GM19467 (cell line): ENCODE measurements at regions not wholly inside any gene's neighbourhood (a gene's known extent, or its start where the extent isn't known, plus 50 kb on each side); places are given as distances from the start of the nearest gene placed in this dataset.
A peak's percentile ranks its signal among the peaks of the same experiment; 100 is the strongest.
"Not testable (repeated sequence)": the region's sequence is repeated elsewhere in the genome, so short reads cannot be mapped to it uniquely, and the experiment has no call there.

Experiments used
- ATAC-seq: cut with Tn5 transposase; IDR thresholded peaks from one replicate; pipeline ENCODE4 v1.9.1; 2021; ENCODE audit warnings: mild to moderate bottlenecking, moderate library complexity; ENCODE audit not compliant: unreplicated experiment

GRCh38 chr1:187689129-187689528 is 860.4 kb downstream of the PLA2G4A start:
- no peak for ATAC-seq

DNA sequence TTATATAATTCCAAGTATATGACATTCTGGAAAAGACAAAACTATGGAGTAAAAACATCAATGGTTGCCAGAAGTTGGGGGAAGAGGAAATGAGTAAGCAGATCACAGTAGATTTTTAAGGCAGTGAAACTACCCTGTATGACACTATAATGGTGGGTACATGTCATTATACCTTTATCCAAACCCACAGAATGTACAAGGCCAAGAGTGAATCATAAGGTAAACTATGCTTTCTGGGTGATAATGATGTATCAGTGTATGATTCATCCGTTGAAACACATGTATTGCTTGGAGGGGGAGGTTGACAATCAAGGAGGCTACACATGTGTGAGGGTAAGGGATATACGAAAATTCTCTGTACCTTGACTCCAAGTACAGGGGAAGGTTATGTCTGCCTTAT is 862.7 kb downstream of the PLA2G4A start:
- ATAC-seq: no peak

DNA sequence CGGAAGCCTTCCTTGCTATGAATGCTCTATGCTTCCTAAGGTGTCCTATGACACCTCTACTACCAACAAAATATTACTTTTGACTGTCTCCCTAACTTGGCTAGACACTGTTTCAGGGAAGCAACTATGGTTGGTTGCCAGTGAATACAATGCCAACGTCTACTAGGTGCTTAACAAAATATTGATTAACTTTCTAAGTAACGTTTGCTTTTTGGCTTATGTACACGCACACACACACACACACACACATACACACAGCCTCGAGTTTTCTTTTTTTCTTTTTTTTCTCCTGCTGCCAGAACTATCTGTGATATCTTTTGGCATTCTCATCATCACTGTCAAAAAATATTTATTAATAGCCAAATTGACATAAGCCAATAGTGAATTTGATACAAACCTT is 864.0 kb downstream of the PLA2G4A start:
- no peak for ATAC-seq

GRCh38 chr1:187696073-187696472 is 867.3 kb downstream of the PLA2G4A start:
- ATAC-seq: no peak

- ATAC-seq: not testable (repeated sequence)
These were observed 874.7 kb downstream of the PLA2G4A start for GRCh38 chr1:187703138-187704130.

- no peak for ATAC-seq
These were observed 885.7 kb downstream of the PLA2G4A start for GRCh38 chr1:187714470-187714869.

DNA sequence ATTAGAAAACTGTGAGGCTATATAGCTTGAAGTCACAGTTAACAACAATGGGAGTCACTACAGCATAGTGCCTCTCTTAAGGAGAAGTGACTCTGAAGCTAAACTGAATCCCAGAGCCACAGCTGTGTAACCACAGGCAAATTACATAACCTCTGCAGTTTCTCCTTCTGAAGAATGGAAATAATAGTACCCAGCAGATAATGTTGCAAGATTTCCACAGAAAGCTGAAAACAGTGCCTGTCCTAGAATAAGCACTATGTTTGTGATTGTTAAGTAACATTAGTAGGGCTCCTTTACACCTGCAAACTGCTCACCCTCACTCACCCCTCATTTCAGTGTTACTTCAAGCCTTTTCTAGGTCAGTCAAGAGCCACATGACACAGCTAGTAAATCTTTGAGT is 886.7 kb downstream of the PLA2G4A start:
- no peak for ATAC-seq

- no peak for ATAC-seq
These were observed 887.4 kb downstream of the PLA2G4A start for GRCh38 chr1:187716160-187716559.

DNA sequence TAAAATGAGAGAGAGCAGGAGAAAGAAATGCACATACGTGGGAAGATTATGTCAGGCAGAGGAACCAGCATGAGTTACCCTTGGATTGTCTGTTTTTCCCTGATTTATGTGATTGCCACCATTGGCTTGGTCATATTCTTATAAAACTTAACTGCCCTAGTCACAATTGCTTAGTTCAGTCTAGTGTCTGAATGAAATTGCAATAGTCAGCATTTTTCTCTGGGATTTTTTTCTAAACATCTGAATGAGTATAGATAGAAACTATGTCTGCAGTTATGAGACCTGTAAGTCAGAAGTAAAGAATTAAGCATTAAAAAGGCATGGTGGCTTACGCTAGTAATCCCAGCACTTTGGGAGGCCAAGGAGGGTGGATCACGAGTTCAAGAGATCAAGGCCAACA is 889.8 kb downstream of the PLA2G4A start:
- ATAC-seq: no peak

- ATAC-seq: no peak
These were observed 892.5 kb downstream of the PLA2G4A start for GRCh38 chr1:187721216-187721615.

DNA sequence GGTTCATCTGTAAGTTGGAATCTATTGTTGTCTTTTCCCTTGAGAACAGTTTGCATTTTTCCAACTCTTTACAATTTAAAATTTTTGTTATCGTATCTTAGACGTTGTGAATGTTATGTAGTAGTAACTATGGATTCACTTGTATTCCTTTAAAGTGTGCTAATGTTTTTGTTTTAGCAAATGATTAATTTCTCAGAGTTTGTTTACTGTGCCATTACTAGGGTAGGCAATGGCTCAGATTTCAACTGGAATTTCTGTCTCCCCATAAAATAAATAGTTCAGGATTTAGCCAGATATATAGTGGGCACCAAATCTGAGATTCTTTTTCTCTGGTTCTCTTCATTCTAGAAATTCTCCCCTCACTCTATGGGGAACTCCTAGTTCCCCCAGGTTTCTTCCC is 896.5 kb downstream of the PLA2G4A start:
- no peak for ATAC-seq

- ATAC-seq: no peak
These were observed 904.5 kb downstream of the PLA2G4A start for GRCh38 chr1:187733232-187733631.

- no peak for ATAC-seq
These were observed 905.7 kb downstream of the PLA2G4A start for GRCh38 chr1:187734427-187734826.

GRCh38 chr1:187744665-187745064 is 915.9 kb downstream of the PLA2G4A start:
- ATAC-seq: peak; percentile 78

DNA sequence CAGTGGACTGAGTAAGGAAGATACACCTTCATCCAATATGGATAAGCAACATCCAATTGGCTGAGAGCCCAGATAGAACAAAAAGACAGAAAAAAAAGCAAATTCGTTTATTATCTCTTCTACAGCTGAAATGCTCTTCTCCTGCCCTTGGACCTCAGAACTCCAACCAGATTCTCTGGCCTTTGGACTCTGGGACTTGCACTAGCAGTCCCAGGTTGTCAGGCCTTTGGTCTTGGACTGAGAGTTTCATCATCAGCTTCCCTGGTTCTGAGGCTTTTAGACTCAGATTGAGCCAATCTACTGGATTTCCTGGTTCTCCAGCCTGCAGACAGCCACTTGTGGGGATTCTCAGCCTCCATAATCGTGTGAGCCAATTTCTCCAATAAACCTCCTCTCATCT is 926.8 kb downstream of the PLA2G4A start:
- ATAC-seq: no peak

- ATAC-seq: not testable (repeated sequence)
These were observed 927.9 kb downstream of the PLA2G4A start for GRCh38 chr1:187756684-187757083.

- no peak for ATAC-seq
These were observed 931.1 kb downstream of the PLA2G4A start for GRCh38 chr1:187759825-187760333.

- no peak for ATAC-seq
These were observed 933.4 kb downstream of the PLA2G4A start for GRCh38 chr1:187762118-187762517.

- no peak for ATAC-seq
These were observed 934.7 kb downstream of the PLA2G4A start for GRCh38 chr1:187763465-187763864.

- ATAC-seq: no peak
These were observed 935.2 kb downstream of the PLA2G4A start for GRCh38 chr1:187763976-187764375.

GRCh38 chr1:187771396-187771795 is 942.6 kb downstream of the PLA2G4A start:
- no peak for ATAC-seq

- ATAC-seq: no peak
These were observed 944.4 kb downstream of the PLA2G4A start for GRCh38 chr1:187773168-187773567.
